ENCODE measurements at regions not wholly inside any gene's neighbourhood (a gene's known extent, or its start where the extent isn't known, plus 50 kb on each side); places are given as distances from the start of the nearest gene placed in this dataset.

DNA sequence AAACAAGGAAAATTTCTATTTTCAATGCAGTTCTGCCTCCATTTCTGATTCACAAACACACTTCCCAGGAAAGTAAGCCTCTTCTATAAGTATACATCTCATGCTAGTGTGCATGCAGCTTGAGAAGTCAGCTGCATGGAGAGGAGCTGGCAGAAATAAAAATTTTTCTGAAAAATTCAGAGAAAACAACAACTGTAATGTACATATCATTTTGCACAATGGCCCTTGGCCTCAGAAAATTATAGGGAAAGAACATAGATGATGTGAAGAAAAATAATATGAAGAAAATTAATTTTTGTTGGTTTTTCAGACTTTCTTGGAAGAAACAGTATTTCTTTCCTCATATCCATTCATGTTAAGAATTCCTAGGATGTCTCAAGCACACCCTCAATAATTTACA lies 277.8 kb upstream of the ADRA1B start:
- no peaks in the 10 kb centered on the region for H3K79me2 ChIP-seq (ENCODE audit: control insufficient read depth, insufficient read depth, low read length)
- no peak overlapping the region for H3K4me3 ChIP-seq (ENCODE audit: low read length)
- H2BK5ac ChIP-seq (ENCODE audit: low read length), result no peak overlapping the region
- no peak overlapping the region for H3K18ac ChIP-seq (ENCODE audit: low read length)
- H3K9ac ChIP-seq (ENCODE audit: low read length), result no peak overlapping the region
- no peak overlapping the region for H4K8ac ChIP-seq (ENCODE audit: low read depth, low read length)
- DNase-seq, result no peak
- no peak overlapping the region for H2BK15ac ChIP-seq (replicated peaks; ENCODE audit: low read depth)
- H3K4ac ChIP-seq (ENCODE audit: low read depth, low read length), result no peak overlapping the region
- no peak overlapping the region for H3K56ac ChIP-seq (ENCODE audit: low read length)
- no peak overlapping the region for H3K27ac ChIP-seq (ENCODE audit: low read depth, low read length)
- H4K5ac ChIP-seq (ENCODE audit: low read length), result no peak overlapping the region
- no peaks in the 10 kb centered on the region for H3K4me1 ChIP-seq (ENCODE audit: control insufficient read depth, low read depth, low read length)
- H2BK120ac ChIP-seq (ENCODE audit: low read depth, low read length), result no peak overlapping the region
- no peaks in the 10 kb centered on the region for H3K27me3 ChIP-seq (ENCODE audit: insufficient read depth, low read length, poor library complexity)
- H3K23ac ChIP-seq (ENCODE audit: low read length), result no peak overlapping the region
- H3K79me1 ChIP-seq (ENCODE audit: low read length), result no peaks in the 10 kb centered on the region
- no peak overlapping the region for H3K4me2 ChIP-seq (ENCODE audit: low read length)
- H2AK5ac ChIP-seq (ENCODE audit: low read length), result no peak overlapping the region
- H3K36me3 ChIP-seq (ENCODE audit: control insufficient read depth, insufficient read depth, low read length), result no peaks in the 10 kb centered on the region

DNA sequence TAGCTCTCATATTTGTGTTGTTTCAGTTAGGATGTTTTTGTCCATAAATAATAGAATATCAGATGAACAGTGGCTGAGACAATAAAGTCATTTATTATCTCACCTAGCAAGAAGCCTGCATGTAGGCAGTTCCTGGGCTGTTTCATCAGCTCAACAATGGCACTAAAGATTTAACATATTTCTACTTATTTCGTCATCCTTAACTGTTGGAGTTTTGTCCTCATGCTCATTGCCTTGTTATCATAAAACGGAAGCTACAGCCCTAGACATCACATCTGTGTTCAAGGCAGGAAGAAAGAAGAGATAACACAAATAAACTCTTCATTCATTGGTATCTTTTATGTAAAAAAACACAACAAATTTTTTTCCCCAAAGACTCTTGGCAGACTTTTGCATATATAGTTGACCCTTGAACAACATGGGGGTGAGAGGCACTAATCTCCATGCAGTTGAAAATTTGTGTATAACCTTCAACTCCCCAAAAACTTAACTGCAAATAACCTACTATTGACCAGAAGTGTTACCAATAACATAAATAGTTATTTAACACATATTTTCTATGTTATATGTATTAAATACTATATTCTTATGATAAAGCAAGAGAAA lies 277.2 kb upstream of the ADRA1B start:
- Histone ChIP-seq H3K27me3 (ENCODE audit: insufficient read depth, low read length, poor library complexity) (no peaks in the 10 kb centered on the region), H2BK5ac (ENCODE audit: low read length) (no peak overlapping the region), H2AK5ac (ENCODE audit: low read length) (no peak overlapping the region), H3K4me1 (ENCODE audit: control insufficient read depth, low read depth, low read length) (no peaks in the 10 kb centered on the region), H3K18ac (ENCODE audit: low read length) (no peak overlapping the region), H4K8ac (ENCODE audit: low read depth, low read length) (no peak overlapping the region), H3K23ac (ENCODE audit: low read length) (no peak overlapping the region), H3K4me3 (ENCODE audit: low read length) (no peak overlapping the region), H3K79me1 (ENCODE audit: low read length) (no peaks in the 10 kb centered on the region), H3K36me3 (ENCODE audit: control insufficient read depth, insufficient read depth, low read length) (no peaks in the 10 kb centered on the region), H2BK120ac (ENCODE audit: low read depth, low read length) (no peak overlapping the region), H3K27ac (ENCODE audit: low read depth, low read length) (no peak overlapping the region), H3K4me2 (ENCODE audit: low read length) (no peak overlapping the region), H4K5ac (ENCODE audit: low read length) (no peak overlapping the region), H3K4ac (ENCODE audit: low read depth, low read length) (no peak overlapping the region), H3K56ac (ENCODE audit: low read length) (no peak overlapping the region), H2BK15ac (replicated peaks; ENCODE audit: low read depth) (no peak overlapping the region), H3K9ac (ENCODE audit: low read length) (no peak overlapping the region), H3K79me2 (ENCODE audit: control insufficient read depth, insufficient read depth, low read length) (no peaks in the 10 kb centered on the region)
- DNase-seq, result no peak
- WGBS (ENCODE audit: extremely low coverage, insufficient coverage, low lambda C conversion rate), result no CpG with 5 or more reads among the region's 2 CpGs

DNA sequence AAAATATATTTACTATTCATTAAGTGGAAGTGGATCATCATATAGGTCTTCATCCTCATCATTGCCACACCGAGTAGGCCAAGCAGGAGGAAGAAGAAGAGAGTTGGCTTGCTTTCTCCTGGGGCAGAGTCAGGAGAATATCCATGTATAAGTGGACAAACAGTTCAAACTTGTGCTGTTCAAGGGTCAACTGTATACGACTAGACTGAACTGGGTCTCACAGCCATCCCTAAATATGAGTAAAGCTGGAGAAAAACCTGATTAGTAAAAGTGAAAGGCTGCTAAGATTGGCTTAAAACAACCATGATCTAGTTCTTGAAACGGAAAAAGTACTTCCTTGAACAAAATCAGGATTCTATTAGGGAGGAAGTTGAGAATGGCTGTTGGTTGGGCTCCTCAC lies 276.7 kb upstream of the ADRA1B start:
- no peaks in the 10 kb centered on the region for H3K79me1 ChIP-seq (ENCODE audit: low read length)
- WGBS (ENCODE audit: extremely low coverage, insufficient coverage, low lambda C conversion rate), result no CpG with 5 or more reads among the region's 3 CpGs
- DNase-seq, result no peak

DNA sequence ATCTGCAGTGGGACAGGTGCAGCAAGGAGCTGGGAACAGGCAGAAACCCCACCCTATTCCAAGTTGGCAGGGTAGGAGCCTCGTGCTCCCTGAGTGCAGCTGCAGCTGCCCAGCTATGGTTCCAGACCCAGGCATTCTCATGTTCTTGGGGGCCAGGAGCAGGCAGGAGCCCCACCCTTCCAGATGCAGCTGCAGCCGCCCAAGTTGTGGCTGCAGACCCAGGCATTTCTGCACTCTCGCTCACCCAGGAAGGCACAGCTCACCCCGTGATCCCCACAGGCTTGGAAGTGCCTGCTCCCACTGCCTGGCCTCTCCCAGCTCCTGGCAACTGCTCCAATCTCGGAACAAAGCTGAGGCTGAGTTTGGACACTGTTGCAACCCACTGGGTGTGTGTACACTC lies 275.8 kb upstream of the ADRA1B start:
- no peak overlapping the region for H4K5ac ChIP-seq (ENCODE audit: low read length)
- no peaks in the 10 kb centered on the region for H3K27me3 ChIP-seq (ENCODE audit: insufficient read depth, low read length, poor library complexity)
- H3K79me2 ChIP-seq (ENCODE audit: control insufficient read depth, insufficient read depth, low read length), result no peaks in the 10 kb centered on the region
- no peak overlapping the region for H3K27ac ChIP-seq (ENCODE audit: low read depth, low read length)
- H3K4ac ChIP-seq (ENCODE audit: low read depth, low read length), result no peak overlapping the region
- H3K23ac ChIP-seq (ENCODE audit: low read length), result no peak overlapping the region
- no peak overlapping the region for H3K4me2 ChIP-seq (ENCODE audit: low read length)
- H2BK15ac ChIP-seq (replicated peaks; ENCODE audit: low read depth), result no peak overlapping the region
- H3K18ac ChIP-seq (ENCODE audit: low read length), result no peak overlapping the region
- H3K56ac ChIP-seq (ENCODE audit: low read length), result no peak overlapping the region
- H3K4me3 ChIP-seq (ENCODE audit: low read length), result no peak overlapping the region
- no peak overlapping the region for H4K8ac ChIP-seq (ENCODE audit: low read depth, low read length)
- no peak for DNase-seq
- H2BK120ac ChIP-seq (ENCODE audit: low read depth, low read length), result no peak overlapping the region
- H2BK5ac ChIP-seq (ENCODE audit: low read length), result no peak overlapping the region
- no peak overlapping the region for H3K9ac ChIP-seq (ENCODE audit: low read length)
- no peaks in the 10 kb centered on the region for H3K4me1 ChIP-seq (ENCODE audit: control insufficient read depth, low read depth, low read length)
- no peaks in the 10 kb centered on the region for H3K79me1 ChIP-seq (ENCODE audit: low read length)
- H3K36me3 ChIP-seq (ENCODE audit: control insufficient read depth, insufficient read depth, low read length), result no peaks in the 10 kb centered on the region
- WGBS (ENCODE audit: extremely low coverage, insufficient coverage, low lambda C conversion rate), result no CpG with 5 or more reads among the region's 5 CpGs
- H2AK5ac ChIP-seq (ENCODE audit: low read length), result no peak overlapping the region

More for the DNA sequence above, 276.7 kb upstream of the ADRA1B start:
- Histone ChIP-seq H3K4me2 (ENCODE audit: low read length) (no peak overlapping the region), H3K27ac (ENCODE audit: low read depth, low read length) (no peak overlapping the region), H2BK15ac (replicated peaks; ENCODE audit: low read depth) (no peak overlapping the region), H3K9ac (ENCODE audit: low read length) (no peak overlapping the region), H3K27me3 (ENCODE audit: insufficient read depth, low read length, poor library complexity) (no peaks in the 10 kb centered on the region), H3K4ac (ENCODE audit: low read depth, low read length) (no peak overlapping the region), H2AK5ac (ENCODE audit: low read length) (no peak overlapping the region), H2BK5ac (ENCODE audit: low read length) (no peak overlapping the region), H3K4me1 (ENCODE audit: control insufficient read depth, low read depth, low read length) (no peaks in the 10 kb centered on the region), H2BK120ac (ENCODE audit: low read depth, low read length) (no peak overlapping the region), H3K79me2 (ENCODE audit: control insufficient read depth, insufficient read depth, low read length) (no peaks in the 10 kb centered on the region), H3K18ac (ENCODE audit: low read length) (no peak overlapping the region), H4K5ac (ENCODE audit: low read length) (no peak overlapping the region), H3K23ac (ENCODE audit: low read length) (no peak overlapping the region), H3K56ac (ENCODE audit: low read length) (no peak overlapping the region), H4K8ac (ENCODE audit: low read depth, low read length) (no peak overlapping the region), H3K4me3 (ENCODE audit: low read length) (no peak overlapping the region), H3K36me3 (ENCODE audit: control insufficient read depth, insufficient read depth, low read length) (no peaks in the 10 kb centered on the region)

GRCh38 chr5:159640921-159641320 lies 275.4 kb upstream of the ADRA1B start:
- no peaks in the 10 kb centered on the region for H3K79me2 ChIP-seq (ENCODE audit: control insufficient read depth, insufficient read depth, low read length)
- H3K36me3 ChIP-seq (ENCODE audit: control insufficient read depth, insufficient read depth, low read length), result no peaks in the 10 kb centered on the region
- no peak overlapping the region for H3K18ac ChIP-seq (ENCODE audit: low read length)
- H2BK15ac ChIP-seq (replicated peaks; ENCODE audit: low read depth), result no peak overlapping the region
- H3K27ac ChIP-seq (ENCODE audit: low read depth, low read length), result no peak overlapping the region
- no CpG with 5 or more reads among the region's 5 CpGs for WGBS (ENCODE audit: extremely low coverage, insufficient coverage, low lambda C conversion rate)
- H2AK5ac ChIP-seq (ENCODE audit: low read length), result no peak overlapping the region
- no peaks in the 10 kb centered on the region for H3K79me1 ChIP-seq (ENCODE audit: low read length)
- no peak overlapping the region for H3K23ac ChIP-seq (ENCODE audit: low read length)
- no peak overlapping the region for H3K4me3 ChIP-seq (ENCODE audit: low read length)
- H4K5ac ChIP-seq (ENCODE audit: low read length), result no peak overlapping the region
- H3K4ac ChIP-seq (ENCODE audit: low read depth, low read length), result no peak overlapping the region
- no peak overlapping the region for H3K9ac ChIP-seq (ENCODE audit: low read length)
- H3K4me2 ChIP-seq (ENCODE audit: low read length), result no peak overlapping the region
- DNase-seq, result no peak
- no peak overlapping the region for H2BK120ac ChIP-seq (ENCODE audit: low read depth, low read length)
- H3K56ac ChIP-seq (ENCODE audit: low read length), result no peak overlapping the region
- no peaks in the 10 kb centered on the region for H3K4me1 ChIP-seq (ENCODE audit: control insufficient read depth, low read depth, low read length)
- H2BK5ac ChIP-seq (ENCODE audit: low read length), result no peak overlapping the region
- H4K8ac ChIP-seq (ENCODE audit: low read depth, low read length), result no peak overlapping the region
- H3K27me3 ChIP-seq (ENCODE audit: insufficient read depth, low read length, poor library complexity), result no peaks in the 10 kb centered on the region

DNA sequence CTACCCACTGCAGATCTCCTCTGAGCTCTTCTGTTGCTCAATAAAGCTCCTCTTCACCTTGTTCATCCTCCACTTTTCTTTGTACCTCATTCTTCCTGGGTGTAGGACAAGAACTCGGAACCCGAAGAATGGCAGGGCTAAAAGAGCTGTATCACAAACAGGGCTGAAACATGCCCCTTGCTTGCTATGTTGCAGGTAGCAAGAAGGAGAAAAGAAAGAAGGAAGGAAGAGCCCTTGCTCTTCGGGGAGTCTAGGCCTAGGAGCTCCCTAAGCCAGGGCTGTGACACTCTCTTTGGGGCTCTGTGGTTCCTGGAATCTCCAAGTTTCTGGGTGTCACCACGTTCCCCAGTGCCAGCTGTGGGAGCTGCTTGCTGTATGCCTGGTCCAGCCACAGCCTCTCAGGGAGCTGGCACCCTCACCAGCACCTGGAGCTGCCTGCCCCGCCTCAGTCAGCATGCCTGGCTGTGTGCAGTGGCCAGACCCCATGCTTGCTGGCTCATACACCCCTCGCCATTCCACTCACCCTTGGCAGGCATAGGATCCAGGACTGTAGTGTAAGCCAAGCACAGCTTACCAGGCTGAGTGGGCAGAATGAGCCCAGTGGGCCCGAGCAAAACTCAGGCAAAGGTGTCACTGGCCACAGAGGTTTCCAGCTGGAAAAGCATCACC lies 274.8 kb upstream of the ADRA1B start:
- no CpG with 5 or more reads among the region's 7 CpGs for WGBS (ENCODE audit: extremely low coverage, insufficient coverage, low lambda C conversion rate)
- no peak overlapping the region for H3K4me2 ChIP-seq (ENCODE audit: low read length)
- no peak for DNase-seq
- H3K27me3 ChIP-seq (ENCODE audit: insufficient read depth, low read length, poor library complexity), result no peaks in the 10 kb centered on the region
- no peak overlapping the region for H3K56ac ChIP-seq (ENCODE audit: low read length)
- no peaks in the 10 kb centered on the region for H3K4me1 ChIP-seq (ENCODE audit: control insufficient read depth, low read depth, low read length)
- H3K23ac ChIP-seq (ENCODE audit: low read length), result no peak overlapping the region
- H4K8ac ChIP-seq (ENCODE audit: low read depth, low read length), result no peak overlapping the region
- H3K9ac ChIP-seq (ENCODE audit: low read length), result no peak overlapping the region
- H2AK5ac ChIP-seq (ENCODE audit: low read length), result no peak overlapping the region
- no peaks in the 10 kb centered on the region for H3K79me1 ChIP-seq (ENCODE audit: low read length)
- H4K5ac ChIP-seq (ENCODE audit: low read length), result no peak overlapping the region
- no peaks in the 10 kb centered on the region for H3K79me2 ChIP-seq (ENCODE audit: control insufficient read depth, insufficient read depth, low read length)
- H3K4me3 ChIP-seq (ENCODE audit: low read length), result no peak overlapping the region
- no peak overlapping the region for H3K27ac ChIP-seq (ENCODE audit: low read depth, low read length)
- H3K4ac ChIP-seq (ENCODE audit: low read depth, low read length), result no peak overlapping the region
- H3K36me3 ChIP-seq (ENCODE audit: control insufficient read depth, insufficient read depth, low read length), result no peaks in the 10 kb centered on the region
- H2BK5ac ChIP-seq (ENCODE audit: low read length), result no peak overlapping the region
- no peak overlapping the region for H2BK15ac ChIP-seq (replicated peaks; ENCODE audit: low read depth)
- H2BK120ac ChIP-seq (ENCODE audit: low read depth, low read length), result no peak overlapping the region
- no peak overlapping the region for H3K18ac ChIP-seq (ENCODE audit: low read length)
